ENCODE measurements at regions not wholly inside any gene's neighbourhood (a gene's known extent, or its start where the extent isn't known, plus 50 kb on each side); places are given as distances from the start of the nearest gene placed in this dataset.

DNA sequence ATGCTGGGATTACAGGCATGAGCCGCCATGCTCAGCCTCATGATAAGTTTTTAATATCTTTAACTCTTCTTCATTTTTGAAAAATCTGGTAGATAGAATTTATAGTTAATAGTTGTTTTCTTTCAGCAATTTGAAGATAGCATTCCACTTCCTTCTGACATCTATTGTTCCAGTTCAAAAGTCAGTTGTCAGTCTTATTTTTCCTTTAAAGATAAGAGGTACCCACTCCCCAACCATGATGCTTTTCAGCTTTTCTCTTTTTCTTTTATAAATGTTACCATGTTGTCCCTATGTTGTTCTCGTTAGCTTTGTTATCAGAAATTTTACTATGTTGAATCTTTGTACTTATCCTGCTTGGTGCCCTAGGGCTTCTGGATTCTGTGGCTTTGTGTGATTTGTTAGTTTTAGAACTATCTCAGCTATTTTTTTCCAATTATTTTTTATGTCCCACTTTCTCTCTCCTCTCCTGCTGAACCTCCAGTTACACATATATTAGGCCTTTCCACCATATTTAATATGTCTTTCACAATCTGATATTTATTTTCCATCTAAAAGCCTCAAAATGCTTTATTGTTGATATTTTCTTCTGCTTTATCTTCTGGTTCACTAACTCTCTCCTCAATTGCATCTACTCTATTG is 181.6 kb upstream of the FOXN3 start:
- TF ChIP-seq, protein P1, sequence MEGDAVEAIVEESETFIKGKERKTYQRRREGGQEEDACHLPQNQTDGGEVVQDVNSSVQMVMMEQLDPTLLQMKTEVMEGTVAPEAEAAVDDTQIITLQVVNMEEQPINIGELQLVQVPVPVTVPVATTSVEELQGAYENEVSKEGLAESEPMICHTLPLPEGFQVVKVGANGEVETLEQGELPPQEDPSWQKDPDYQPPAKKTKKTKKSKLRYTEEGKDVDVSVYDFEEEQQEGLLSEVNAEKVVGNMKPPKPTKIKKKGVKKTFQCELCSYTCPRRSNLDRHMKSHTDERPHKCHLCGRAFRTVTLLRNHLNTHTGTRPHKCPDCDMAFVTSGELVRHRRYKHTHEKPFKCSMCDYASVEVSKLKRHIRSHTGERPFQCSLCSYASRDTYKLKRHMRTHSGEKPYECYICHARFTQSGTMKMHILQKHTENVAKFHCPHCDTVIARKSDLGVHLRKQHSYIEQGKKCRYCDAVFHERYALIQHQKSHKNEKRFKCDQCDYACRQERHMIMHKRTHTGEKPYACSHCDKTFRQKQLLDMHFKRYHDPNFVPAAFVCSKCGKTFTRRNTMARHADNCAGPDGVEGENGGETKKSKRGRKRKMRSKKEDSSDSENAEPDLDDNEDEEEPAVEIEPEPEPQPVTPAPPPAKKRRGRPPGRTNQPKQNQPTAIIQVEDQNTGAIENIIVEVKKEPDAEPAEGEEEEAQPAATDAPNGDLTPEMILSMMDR (IDR thresholded peaks at IDR 0.05) = no peak
- ATAC-seq (ENCODE audit: low FRiP score) = no peak
- DNase-seq (ENCODE audit: low spot score) = no peak

DNA sequence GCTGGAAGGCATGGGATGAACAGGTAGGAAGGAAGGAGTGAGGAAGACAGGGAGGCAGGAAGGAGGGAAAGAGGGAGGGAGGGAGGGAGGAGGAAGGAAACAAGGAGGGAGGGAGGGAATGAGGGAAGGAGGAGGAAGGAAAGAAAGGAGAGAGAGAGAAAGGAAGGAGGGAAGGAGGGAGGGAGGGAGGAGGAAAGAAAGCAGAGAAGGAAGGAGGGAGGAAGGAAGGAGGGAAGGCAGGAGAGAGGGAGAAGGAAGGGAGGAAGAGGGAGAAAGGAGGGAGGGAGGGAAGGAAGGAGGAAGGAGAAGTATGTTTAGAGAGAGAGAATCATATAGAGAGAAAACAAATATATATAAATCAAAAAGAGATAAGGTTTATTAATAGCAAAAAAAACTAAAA is 175.9 kb upstream of the FOXN3 start:
- no peak for DNase-seq (ENCODE audit: low spot score)
- no peak for ATAC-seq (ENCODE audit: low FRiP score)
- TF ChIP-seq, protein P1 (IDR thresholded peaks at IDR 0.05) = no peak

DNA sequence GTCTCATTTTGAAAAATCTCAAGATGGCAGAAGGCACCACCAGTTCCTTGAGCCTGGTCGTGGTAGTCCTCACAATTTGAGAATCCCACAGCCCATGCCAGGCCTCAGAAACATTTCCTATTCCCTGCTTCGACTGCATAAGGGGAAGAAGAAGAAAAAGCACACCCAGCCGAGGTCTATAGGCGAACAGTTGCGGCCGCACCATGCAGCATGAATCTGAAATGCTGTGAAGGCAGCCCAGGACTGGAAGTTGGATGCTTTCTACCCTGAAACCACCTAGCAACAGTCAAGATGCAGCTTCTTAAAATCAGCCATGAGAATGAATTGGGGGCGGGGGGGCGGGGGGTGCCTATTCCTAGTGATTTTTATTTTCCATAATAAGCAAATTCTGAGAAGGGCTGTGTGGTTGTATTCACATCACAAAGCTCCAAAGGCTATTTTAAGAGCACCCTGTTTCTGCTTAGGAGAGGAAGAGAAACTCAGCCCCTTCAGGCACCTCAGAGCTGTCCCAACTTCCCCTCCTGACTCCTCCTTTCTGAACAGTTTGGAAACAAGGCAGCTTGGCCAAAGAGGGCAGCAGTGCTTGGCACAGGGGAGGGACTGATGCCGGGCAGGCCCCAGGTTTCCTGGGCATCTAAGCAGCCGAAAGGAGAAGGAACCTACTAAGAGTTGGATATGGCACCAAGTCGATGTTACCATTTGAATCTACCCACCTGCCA is 172.5 kb upstream of the FOXN3 start:
- TF ChIP-seq, protein P1 (IDR thresholded peaks at IDR 0.05) = no peak
- DNase-seq (ENCODE audit: low spot score) = no peak
- no peak for ATAC-seq (ENCODE audit: low FRiP score)

DNA sequence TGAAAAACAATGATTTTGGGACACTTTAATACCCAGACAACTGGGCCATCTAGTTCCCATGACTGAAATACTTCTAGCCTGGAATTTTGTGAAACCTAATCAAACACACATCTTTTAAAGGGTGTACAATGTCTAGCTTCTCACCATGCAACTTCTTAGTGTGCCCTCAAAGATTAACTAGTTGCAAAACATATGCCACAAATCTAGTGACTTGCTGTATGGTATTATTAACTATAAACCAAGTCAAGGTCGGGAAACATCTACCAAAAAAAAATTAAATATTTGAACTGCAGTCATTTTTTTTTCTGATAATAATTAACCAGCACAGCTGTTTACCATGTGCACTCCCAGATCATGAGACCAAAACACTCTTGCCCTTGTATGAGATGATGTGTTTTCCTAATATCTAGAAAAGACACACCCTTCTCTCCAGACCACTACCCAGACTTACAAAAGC is 171.8 kb upstream of the FOXN3 start:
- ATAC-seq (ENCODE audit: low FRiP score) = no peak
- DNase-seq (ENCODE audit: low spot score) = no peak
- TF ChIP-seq, protein P1 (IDR thresholded peaks at IDR 0.05) = no peak

DNA sequence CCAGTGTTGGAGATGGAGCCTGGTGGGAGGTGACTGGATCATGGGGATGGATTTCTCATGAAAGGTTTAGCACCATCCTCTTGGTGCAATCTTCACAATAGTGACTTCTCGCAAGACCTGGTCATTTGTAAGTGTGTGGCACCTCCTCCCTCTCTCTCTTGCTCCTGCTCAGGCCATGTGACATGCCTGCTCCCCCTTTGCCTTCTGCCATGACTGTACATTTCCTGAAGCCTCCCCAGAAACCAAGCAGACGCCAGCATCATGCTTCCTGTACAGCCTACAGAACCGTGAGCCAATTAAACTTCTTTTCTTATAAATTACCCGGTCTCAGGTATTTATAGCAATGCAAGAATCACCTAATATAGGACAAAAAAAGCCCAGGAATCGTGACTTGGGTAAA is 171.0 kb upstream of the FOXN3 start:
- ATAC-seq (ENCODE audit: low FRiP score) (no peak), DNase-seq (ENCODE audit: low spot score) (no peak)
- TF ChIP-seq, protein P1 (IDR thresholded peaks at IDR 0.05) = no peak

DNA sequence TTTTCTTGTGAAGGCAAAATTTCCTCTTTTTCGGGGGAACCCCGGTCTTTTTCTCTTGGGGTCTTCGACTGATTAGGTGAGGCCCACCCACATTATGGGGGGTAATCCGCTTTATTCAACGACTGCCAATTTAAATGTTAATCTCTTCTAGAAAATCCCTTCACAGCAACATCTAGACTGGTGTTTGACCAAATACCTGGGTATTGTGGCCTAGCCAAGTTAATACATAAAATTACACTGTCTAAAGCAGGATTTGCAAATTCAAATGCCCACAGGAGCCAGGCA is 170.0 kb upstream of the FOXN3 start:
- ATAC-seq (ENCODE audit: low FRiP score) = no peak
- no peak for DNase-seq (ENCODE audit: low spot score)
- TF ChIP-seq, protein P1 (IDR thresholded peaks at IDR 0.05) = no peak
